AG10803 (cell line): ENCODE measurements at regions not wholly inside any gene's neighbourhood (a gene's known extent, or its start where the extent isn't known, plus 50 kb on each side); places are given as distances from the start of the nearest gene placed in this dataset.

ENCODE experiments used
- DNase-seq: peaks from one replicate; pipeline ENCODE4 v3.0.0; 2010; ENCODE audit warnings: low read depth
- H3K4me3 ChIP-seq: 2 replicates; pipeline ENCODE4 v1.5.1; 2011; ENCODE audit warnings: mild to moderate bottlenecking, low read length, control low read depth
- CTCF ChIP-seq: conservative IDR thresholded peaks from 2 replicates; pipeline ENCODE4 v1.5.1; 2011; ENCODE audit warnings: mild to moderate bottlenecking, low read length, control low read depth, inconsistent platforms

GRCh38 chr7:15866753-15867152 lies 180.3 kb upstream of the MEOX2 start:
- no peak for TF ChIP-seq CTCF
- DNase-seq, result no peak
- no peak overlapping the region for H3K4me3 ChIP-seq

GRCh38 chr7:15864626-15864991 lies 178.1 kb upstream of the MEOX2 start:
- TF ChIP-seq CTCF, result no peak
- H3K4me3 ChIP-seq, result no peak overlapping the region

GRCh38 chr7:15863951-15864625 lies 177.6 kb upstream of the MEOX2 start:
- TF ChIP-seq CTCF, result no peak
- DNase-seq, result no peak
- no peak overlapping the region for H3K4me3 ChIP-seq

More at GRCh38 chr7:15864626-15864991, 178.1 kb upstream of the MEOX2 start:
- no peak for DNase-seq

GRCh38 chr7:15862781-15863165 lies 176.3 kb upstream of the MEOX2 start:
- no peak for TF ChIP-seq CTCF
- no peak for DNase-seq
- H3K4me3 ChIP-seq, result no peak overlapping the region

GRCh38 chr7:15862016-15862780 lies 175.7 kb upstream of the MEOX2 start:
- H3K4me3 ChIP-seq, result no peak overlapping the region
- no peak for DNase-seq
- no peak for TF ChIP-seq CTCF

GRCh38 chr7:15860264-15860949 lies 173.9 kb upstream of the MEOX2 start:
- TF ChIP-seq CTCF, result no peak
- H3K4me3 ChIP-seq, result no peak overlapping the region
- no peak for DNase-seq
